NCI-H2196 (cell line): ENCODE measurements at regions not wholly inside any gene's neighbourhood (a gene's known extent, or its start where the extent isn't known, plus 50 kb on each side); places are given as distances from the start of the nearest gene placed in this dataset.

Source experiments
- DNase-seq: peaks from one replicate; lab custom pipeline; 2025; ENCODE audit not compliant: unreplicated experiment; lab: John Stamatoyannopoulos, UW

GRCh38 chr5:124590686-124591085 lies 155.8 kb downstream of the ZNF608 start:
- no peak for DNase-seq

DNA sequence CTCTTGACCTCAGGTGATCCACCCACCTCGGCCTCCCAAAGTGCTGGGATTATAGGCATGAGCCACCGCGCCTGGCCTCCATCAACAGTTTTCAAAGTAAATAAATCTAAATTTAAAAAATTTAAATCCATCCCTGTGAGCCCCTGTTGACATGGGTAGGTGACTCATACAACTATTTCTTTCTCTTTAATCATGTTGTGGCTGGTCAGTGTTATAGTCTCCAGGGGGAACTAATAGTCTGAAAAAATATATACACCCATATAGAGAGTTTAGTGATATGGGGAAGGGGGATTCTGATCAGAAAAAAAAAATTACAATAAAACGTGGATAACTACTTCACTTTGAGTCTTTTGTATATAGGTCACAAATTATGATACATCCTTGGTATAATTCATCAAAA lies 159.2 kb downstream of the ZNF608 start:
- no peak for DNase-seq

GRCh38 chr5:124584991-124585715 lies 161.3 kb downstream of the ZNF608 start:
- DNase-seq = no peak

DNA sequence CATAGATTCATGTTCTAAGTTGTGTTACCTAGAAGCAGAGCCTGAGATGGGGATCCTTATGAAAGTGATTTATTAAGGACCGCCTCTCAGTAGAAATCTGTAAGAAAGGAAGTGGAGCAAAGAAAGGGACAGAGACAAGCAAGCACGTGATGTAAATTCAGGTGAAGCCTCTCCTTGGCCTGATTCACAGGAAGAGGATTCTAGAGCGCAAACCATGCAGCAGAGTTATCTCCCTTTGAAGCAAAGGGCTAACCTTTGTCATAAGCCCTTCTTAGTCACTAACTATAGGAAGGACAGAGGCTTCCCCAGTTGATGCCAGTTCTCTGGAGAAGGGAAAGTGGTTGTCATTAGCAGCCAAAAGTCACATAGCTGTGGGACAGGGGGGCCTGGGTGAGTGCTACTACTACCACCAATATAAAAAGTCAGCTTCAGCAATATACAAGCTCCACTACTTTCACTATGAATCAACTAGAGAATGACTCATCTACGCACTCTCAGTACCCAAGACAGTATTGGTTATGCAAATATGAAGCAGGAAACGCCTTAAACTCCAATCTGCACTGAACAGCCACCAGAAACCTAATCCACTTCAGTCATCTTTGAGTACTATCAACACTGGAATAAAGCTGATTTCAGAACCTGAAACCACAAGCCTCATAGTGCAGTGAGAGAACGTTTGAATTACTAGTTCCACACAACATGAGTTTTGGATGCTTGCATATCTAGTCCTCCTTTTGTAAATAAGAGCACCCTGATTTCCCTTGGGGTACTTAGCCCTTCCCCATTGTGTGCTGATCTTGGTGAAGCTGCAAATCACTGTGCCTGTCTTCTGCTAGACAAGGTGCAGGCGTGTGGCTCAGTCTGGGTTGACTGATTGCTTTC lies 162.7 kb downstream of the ZNF608 start:
- DNase-seq = peak; percentile 61

DNA sequence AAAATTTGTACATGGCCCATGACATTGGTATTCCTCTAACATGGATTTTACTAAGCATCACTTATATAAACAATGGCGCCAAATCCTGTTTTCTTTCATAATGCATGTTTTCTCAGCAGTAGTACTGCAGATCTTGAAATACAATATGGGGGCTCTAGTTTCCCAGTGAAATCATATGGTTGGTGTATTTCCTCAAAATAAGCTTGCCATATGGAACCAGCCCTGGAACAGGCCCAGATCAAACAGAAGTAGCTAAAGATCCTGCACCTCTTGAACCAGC lies 163.9 kb downstream of the ZNF608 start:
- no peak for DNase-seq

- DNase-seq = no peak
Observed at GRCh38 chr5:124581738-124582560, 164.5 kb downstream of the ZNF608 start.

DNA sequence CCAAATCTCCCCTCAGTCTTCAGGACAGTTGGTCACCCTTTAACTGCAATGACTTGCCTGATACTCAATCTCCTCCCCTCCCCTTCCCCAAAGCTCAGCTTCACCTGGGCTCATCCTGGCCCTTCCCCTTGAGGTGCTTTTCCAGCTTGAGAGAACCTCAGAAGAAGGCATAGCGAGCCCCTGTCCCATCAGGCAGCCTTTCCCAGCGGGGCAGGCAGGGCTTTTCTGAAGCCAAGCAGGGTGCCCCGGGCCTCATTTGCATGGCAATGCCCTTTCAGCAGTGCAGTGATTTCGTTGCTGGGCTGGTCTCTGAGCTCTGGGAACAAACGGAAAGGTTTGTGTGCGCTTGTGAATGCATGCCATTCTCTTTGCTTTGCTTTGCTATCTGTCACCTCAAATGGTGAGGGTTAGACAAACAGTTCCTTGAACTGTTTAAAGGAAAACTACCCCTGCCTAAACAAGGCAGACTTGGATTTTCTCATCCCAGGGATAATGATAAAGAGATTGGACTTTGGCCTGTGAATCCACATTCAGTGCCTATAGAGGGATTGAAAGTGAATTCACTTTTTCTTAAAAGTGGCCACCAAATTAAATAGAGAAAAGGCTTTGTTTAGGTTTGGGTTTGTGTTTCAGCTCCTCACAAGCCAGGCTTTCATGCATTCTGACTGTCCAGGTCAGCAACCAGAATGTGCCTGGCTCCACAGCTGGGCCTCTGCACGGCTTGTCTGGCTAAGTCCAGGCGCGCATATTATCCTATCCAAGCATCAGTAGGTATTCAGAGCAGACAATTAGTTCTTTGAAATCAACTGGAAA lies 165.3 kb downstream of the ZNF608 start:
- no peak for DNase-seq

GRCh38 chr5:124580512-124580911 lies 165.9 kb downstream of the ZNF608 start:
- no peak for DNase-seq

GRCh38 chr5:124576848-124577409 lies 169.5 kb downstream of the ZNF608 start:
- no peak for DNase-seq

- DNase-seq = no peak
Observed at GRCh38 chr5:124575725-124576124, 170.7 kb downstream of the ZNF608 start.

DNA sequence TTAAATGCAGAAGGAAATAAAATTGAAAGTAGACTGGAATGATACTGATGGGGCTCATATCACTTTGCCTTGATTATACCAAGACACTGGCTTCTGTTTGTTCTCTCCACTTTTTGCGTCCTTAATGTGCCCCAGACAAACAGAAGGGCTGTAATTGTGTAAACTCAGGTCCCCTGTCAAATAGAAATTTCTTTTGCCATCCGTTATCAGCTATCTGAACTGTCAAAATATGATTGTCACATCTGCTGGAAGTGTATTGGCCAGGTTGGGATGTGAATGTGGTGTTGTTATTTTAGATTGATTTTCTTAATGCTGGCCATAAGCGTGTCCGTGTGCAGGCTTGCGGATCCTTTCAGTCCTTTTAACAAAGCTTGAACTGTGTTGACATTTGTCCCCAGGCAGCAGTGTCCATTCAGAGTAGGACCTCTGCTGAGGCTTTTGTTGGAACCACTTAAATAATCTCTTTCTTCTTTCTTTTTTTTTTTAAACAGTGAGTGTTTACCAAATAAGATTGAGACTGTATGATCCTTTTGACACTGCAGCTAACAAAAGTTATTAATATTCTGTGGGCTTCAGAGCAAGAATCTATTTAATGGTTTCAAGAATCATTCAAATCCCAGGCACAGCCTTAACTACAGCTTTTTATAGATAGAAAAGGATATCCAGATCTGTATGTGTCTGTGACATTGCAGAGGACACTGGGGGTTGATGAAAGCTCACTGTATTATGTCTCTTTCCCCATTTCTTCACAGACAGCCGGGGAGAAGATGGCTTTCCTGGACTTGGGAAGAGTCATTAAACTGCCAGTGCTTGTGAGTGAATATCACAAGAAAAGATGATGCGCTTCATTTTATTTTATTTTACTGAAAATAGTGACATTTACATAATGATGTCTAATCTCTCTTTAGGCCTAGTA lies 171.7 kb downstream of the ZNF608 start:
- DNase-seq = no peak

- DNase-seq = no peak
Observed at GRCh38 chr5:124572971-124573370, 173.5 kb downstream of the ZNF608 start.

DNA sequence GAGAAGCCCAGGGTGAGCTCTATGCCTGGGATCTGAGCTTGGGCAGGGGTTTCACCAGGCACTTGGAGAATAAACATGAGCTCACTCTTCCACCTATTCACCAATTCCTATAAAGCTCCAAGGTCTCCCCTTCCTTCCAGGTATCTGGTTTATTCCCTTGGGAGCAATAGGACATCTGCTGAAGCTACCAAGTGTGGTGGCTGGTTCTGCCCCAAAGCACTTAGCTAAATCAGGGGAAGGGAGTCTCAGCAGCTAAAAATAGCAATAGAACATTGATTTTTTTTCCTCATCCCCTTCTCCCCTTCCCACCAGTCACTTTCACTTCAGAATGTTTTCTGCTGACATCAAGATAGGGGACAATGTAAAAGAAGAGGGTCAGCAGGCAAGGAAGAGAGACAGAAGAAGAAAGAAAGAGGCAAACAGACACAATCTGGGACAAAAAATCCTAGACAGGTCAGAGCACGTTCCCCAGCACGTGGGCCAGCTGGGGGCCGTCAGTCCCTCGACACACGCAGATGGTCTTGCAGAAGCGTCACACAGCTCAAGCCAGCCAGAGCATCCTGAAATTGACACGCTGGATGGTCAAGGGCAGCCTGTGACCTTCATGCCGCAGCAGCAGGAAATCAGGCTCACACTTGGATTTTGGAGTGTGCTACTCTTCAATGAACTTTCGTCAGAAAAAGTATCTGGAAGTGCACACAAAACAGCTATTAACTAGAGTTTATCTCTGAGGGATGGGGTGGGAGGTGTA lies 176.0 kb downstream of the ZNF608 start:
- DNase-seq = no peak

DNA sequence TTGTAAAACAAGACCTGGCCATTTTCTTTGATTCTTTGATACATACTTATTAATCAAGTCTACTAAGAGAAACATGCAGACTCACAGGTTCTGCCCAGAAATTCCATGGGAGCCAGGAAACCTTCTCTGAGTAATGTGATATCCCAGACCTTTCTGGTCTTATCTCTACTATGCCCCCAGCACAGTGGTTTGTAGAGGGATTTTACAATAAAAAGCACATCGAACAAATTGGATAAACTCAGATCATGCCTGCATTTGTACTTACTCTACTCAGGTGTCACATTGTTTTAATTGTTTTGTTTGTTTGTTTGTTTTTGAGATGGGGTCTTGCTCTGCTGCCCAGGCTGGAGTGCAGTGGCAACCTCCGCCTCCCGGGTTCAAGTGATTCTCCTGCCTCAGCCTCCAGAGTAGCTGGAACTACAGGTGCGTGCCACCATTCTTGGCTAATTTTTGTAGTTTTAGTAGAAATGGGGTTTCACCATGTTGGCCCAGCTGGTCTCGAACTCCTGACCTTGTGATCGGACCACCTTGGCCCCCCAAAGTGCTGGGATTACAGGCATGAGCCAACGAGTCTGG lies 179.5 kb downstream of the ZNF608 start:
- no peak for DNase-seq

- DNase-seq = no peak
Observed at GRCh38 chr5:124561451-124561850, 185.0 kb downstream of the ZNF608 start.

DNA sequence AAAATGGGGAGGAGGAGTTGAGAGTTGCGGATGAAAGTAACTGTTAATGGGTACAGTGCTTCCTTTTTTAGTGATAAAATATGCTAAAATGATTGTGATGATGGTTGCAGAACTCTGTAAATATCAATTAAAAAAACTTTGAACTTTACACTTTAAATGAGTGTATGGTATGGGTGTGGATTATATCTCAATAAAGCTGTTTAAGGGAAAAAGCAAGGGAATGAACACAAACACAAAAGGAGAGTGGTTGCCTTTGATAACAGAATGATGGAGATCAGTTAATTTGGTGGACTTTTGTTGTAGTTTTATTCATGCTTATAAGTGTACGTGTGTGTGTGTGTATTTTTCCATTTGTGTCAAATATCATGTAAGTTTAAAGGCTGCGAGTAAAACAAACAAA lies 186.1 kb downstream of the ZNF608 start:
- DNase-seq = no peak

DNA sequence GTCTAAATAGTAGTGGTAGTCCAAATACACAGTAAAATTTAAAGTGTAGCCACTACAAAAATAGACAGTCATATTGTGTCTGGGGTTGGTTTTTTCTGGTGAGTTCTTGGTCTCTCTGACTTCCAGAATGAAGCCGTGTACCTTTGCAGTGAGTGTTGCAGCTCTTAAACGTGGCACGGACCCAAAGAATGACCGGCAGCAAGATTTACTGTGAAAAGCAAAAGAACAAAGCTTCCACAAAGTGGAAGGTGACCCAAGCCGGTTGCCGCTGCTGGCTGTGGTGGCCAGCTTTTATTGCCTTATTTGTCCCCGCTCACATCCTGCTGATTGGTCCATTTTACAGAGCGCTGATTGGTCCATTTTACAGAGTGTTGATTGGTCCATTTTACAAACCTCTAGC lies 188.7 kb downstream of the ZNF608 start:
- no peak for DNase-seq

GRCh38 chr5:124554746-124555578 lies 191.5 kb downstream of the ZNF608 start:
- DNase-seq = no peak
